ENCODE measurements at regions not wholly inside any gene's neighbourhood (a gene's known extent, or its start where the extent isn't known, plus 50 kb on each side); places are given as distances from the start of the nearest gene placed in this dataset.
"Not testable (repeated sequence)": the region's sequence is repeated elsewhere in the genome, so short reads cannot be mapped to it uniquely, and the experiment has no call there.

DNA sequence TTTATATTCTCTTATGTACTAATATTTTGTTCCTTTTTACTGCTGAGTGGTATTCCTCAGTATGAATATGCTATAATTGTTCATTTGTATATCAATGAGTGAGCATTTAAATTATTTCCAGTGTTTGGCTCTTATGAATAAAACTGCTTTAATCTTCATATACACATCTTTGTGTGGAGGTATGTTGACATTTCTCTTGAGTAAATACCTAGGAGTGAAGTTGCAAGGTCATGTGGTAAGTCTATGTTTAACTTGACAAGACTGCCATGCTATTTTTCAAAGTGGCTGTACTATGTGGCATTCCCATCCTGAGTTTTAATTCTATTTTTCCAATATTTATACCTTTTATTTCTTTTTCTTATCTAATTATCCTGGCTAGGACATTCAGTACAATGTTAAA lies 124.2 kb downstream of the ADSS2 start:
- TF ChIP-seq POLR2A (IDR thresholded peaks at IDR 0.05) = no peak
- H3K4me1 ChIP-seq (ENCODE audit: insufficient read depth) = peaks cover 7% of the 10 kb centered on the region
- intact Hi-C loops (cut with DNase I) = no loop called here
- H3K27me3 ChIP-seq = no peaks in the 10 kb centered on the region
- DNase-seq = no peak
- no peaks in the 10 kb centered on the region for H3K36me3 ChIP-seq
- H3K4me3 ChIP-seq = no peak overlapping the region
- H3K27ac ChIP-seq = no peak overlapping the region
- H3K9me3 ChIP-seq = no peaks in the 10 kb centered on the region

GRCh38 chr1:244328476-244328875 lies 123.2 kb downstream of the ADSS2 start:
- no peaks in the 10 kb centered on the region for H3K27me3 ChIP-seq
- DNase-seq = no peak
- H3K36me3 ChIP-seq = no peaks in the 10 kb centered on the region
- intact Hi-C loops (cut with DNase I) = no loop called here
- no peak overlapping the region for H3K27ac ChIP-seq
- H3K9me3 ChIP-seq = no peaks in the 10 kb centered on the region
- no peak overlapping the region for H3K4me3 ChIP-seq
- H3K4me1 ChIP-seq (ENCODE audit: insufficient read depth) = peaks cover 4% of the 10 kb centered on the region
- TF ChIP-seq EP300 (IDR thresholded peaks at IDR 0.05) (no peak), POLR2A (IDR thresholded peaks at IDR 0.05) (no peak)
- TF ChIP-seq, protein P1, sequence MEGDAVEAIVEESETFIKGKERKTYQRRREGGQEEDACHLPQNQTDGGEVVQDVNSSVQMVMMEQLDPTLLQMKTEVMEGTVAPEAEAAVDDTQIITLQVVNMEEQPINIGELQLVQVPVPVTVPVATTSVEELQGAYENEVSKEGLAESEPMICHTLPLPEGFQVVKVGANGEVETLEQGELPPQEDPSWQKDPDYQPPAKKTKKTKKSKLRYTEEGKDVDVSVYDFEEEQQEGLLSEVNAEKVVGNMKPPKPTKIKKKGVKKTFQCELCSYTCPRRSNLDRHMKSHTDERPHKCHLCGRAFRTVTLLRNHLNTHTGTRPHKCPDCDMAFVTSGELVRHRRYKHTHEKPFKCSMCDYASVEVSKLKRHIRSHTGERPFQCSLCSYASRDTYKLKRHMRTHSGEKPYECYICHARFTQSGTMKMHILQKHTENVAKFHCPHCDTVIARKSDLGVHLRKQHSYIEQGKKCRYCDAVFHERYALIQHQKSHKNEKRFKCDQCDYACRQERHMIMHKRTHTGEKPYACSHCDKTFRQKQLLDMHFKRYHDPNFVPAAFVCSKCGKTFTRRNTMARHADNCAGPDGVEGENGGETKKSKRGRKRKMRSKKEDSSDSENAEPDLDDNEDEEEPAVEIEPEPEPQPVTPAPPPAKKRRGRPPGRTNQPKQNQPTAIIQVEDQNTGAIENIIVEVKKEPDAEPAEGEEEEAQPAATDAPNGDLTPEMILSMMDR (IDR thresholded peaks at IDR 0.05) = no peak

GRCh38 chr1:244329591-244330317 lies 122.0 kb downstream of the ADSS2 start:
- H3K27ac ChIP-seq = no peak overlapping the region
- no peak overlapping the region for H3K4me3 ChIP-seq
- intact Hi-C loops (cut with DNase I) = no loop called here
- H3K27me3 ChIP-seq = no peaks in the 10 kb centered on the region
- no peak for DNase-seq
- no peaks in the 10 kb centered on the region for H3K36me3 ChIP-seq
- no peaks in the 10 kb centered on the region for H3K9me3 ChIP-seq
- H3K4me1 ChIP-seq (ENCODE audit: insufficient read depth) = no peaks in the 10 kb centered on the region
- TF ChIP-seq EP300 (IDR thresholded peaks at IDR 0.05) (no peak), POLR2A (IDR thresholded peaks at IDR 0.05) (no peak)
- TF ChIP-seq, protein P1 (IDR thresholded peaks at IDR 0.05) = no peak

- no peak for TF ChIP-seq EP300 (IDR thresholded peaks at IDR 0.05)
- TF ChIP-seq, protein P1 (IDR thresholded peaks at IDR 0.05) = no peak
- no peak for TF ChIP-seq POLR2A (IDR thresholded peaks at IDR 0.05)
- Histone ChIP-seq H3K36me3 (no peaks in the 10 kb centered on the region), H3K27ac (no peak overlapping the region), H3K4me1 (ENCODE audit: insufficient read depth) (no peaks in the 10 kb centered on the region), H3K9me3 (no peaks in the 10 kb centered on the region), H3K27me3 (no peaks in the 10 kb centered on the region), H3K4me3 (no peak overlapping the region)
- WGBS, 3 donors = 84 to 94% (median 88%) methylated on average over 2 of the region's 2 CpGs
- DNase-seq = no peak
- intact Hi-C loops (cut with DNase I) = no loop called here
These were observed 121.4 kb downstream of the ADSS2 start for GRCh38 chr1:244330318-244330625.

- H3K27me3 ChIP-seq; H3K36me3 ChIP-seq; H3K4me3 ChIP-seq; DNase-seq; H3K27ac ChIP-seq; H3K4me1 ChIP-seq (ENCODE audit: insufficient read depth); intact Hi-C loops (cut with DNase I); H3K9me3 ChIP-seq: not testable (repeated sequence)
- 83 to 91% (median 88%) methylated on average over 2 of the region's 2 CpGs for WGBS, 3 donors
These were observed 118.9 kb downstream of the ADSS2 start for GRCh38 chr1:244332761-244333160.

GRCh38 chr1:244334315-244334714 lies 117.4 kb downstream of the ADSS2 start:
- H3K27me3 ChIP-seq; DNase-seq; intact Hi-C loops (cut with DNase I); H3K4me3 ChIP-seq; H3K4me1 ChIP-seq (ENCODE audit: insufficient read depth); H3K9me3 ChIP-seq; H3K36me3 ChIP-seq; H3K27ac ChIP-seq: not testable (repeated sequence)
- WGBS, 3 donors = 93 to 99% (median 97%) methylated on average over 2 of the region's 2 CpGs

DNA sequence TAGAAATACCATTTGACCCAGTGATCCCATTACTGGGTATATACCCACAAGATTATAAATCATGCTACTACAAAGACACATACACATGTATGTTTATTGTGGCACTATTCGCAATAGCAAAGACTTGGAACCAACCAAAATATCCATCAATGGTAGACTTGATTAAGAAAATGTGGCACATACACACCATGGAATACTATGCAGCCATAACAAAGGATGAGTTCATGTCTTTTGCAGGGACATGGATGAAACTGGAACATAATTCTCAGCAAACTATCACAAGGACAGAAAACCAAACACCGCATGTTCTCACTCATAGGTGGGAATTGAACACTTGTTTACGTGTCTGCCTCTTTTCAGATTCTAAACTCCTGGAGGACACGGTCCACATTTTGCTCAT lies 116.9 kb downstream of the ADSS2 start:
- H3K4me1 ChIP-seq (ENCODE audit: insufficient read depth); H3K9me3 ChIP-seq; H3K36me3 ChIP-seq; DNase-seq; H3K27me3 ChIP-seq; H3K4me3 ChIP-seq; H3K27ac ChIP-seq; intact Hi-C loops (cut with DNase I): not testable (repeated sequence)
- 95 to 99% (median 96%) methylated on average over 4 of the region's 4 CpGs for WGBS, 3 donors

Measured in ovary (tissue), 7 donors.